HepG2 (cell line): ENCODE measurements at regions not wholly inside any gene's neighbourhood (a gene's known extent, or its start where the extent isn't known, plus 50 kb on each side); places are given as distances from the start of the nearest gene placed in this dataset.
A peak's percentile ranks its signal among the peaks of the same experiment; 100 is the strongest.
"Not testable (repeated sequence)": the region's sequence is repeated elsewhere in the genome, so short reads cannot be mapped to it uniquely, and the experiment has no call there.

Experiments
- ATAC-seq: fragments of 200-7000 bp; cut with Tn5 transposase; 3 replicates; pipeline ENCODE4 v1.9.1; 2020; ENCODE audit warnings: mild to moderate bottlenecking, moderate library complexity
- BruUV-seq: library from RNA; stranded (reverse); fragments of 400-500 nt; replicated peaks from 2 replicates; lab custom pipeline; 2021; lab: Mats Ljungman, UMichigan
- CTCF ChIA-PET: fragments of 300-600 bp; formaldehyde crosslinking; extraction: SDS; loops from one replicate; lab custom pipeline; 2021; ENCODE audit warnings: low total read pairs, inconsistent platforms, low intra/inter-chr PET ratio; lab: Yijun Ruan, JAX
- POLR2A ChIA-PET: fragments of 350-600 bp; sonication (Branson Sonifier 250); formaldehyde crosslinking; loops from one replicate; lab custom pipeline; 2020; ENCODE audit warnings: antibody characterized with exemption, inconsistent platforms; lab: Yijun Ruan, JAX
- DNase-seq: peaks from one replicate; pipeline ENCODE4 v3.0.0-alpha.2; 2015; ENCODE audit warnings: low spot score
- FAIRE-seq: peaks from 3 replicates; lab custom pipeline; 2011; peaks lifted over from hg19 to GRCh38; lab: Jason Lieb, UNC
- H2AFZ ChIP-seq: one replicate; pipeline ENCODE4 v1.6.1; 2011; ENCODE audit warnings: low read length, inconsistent platforms
- H3K27ac ChIP-seq: fragments of 300-600 bp; 3 replicates; pipeline ENCODE4 v1.8.0; 2011; ENCODE audit warnings: mixed run types, mild to moderate bottlenecking, mixed read lengths, low read length, inconsistent platforms; ENCODE audit not compliant: insufficient read depth; ENCODE audit errors: extremely low read length
- H3K27me3 ChIP-seq, 2 experiments: fragments of 200-600 bp in 1 of 2; 2 replicates in 1 of 2; 3 replicates in 1 of 2; pipeline versions ENCODE4 v1.6.0 to v1.8.0; 2011; ENCODE audit warnings: low read length in 2 of 2, mild to moderate bottlenecking in 2 of 2, moderate library complexity in 2 of 2, inconsistent platforms in 1 of 2; ENCODE audit not compliant: insufficient read depth in 2 of 2, control insufficient read depth in 1 of 2
- H3K36me3 ChIP-seq, 2 experiments: fragments of 200-600 bp in 1 of 2; replicated peaks in 1 of 2; 2 replicates in 1 of 2; 3 replicates in 1 of 2; pipeline versions ENCODE4 v1.5.1 to v1.8.0; 2011; ENCODE audit warnings: low read length in 2 of 2, inconsistent platforms in 1 of 2; ENCODE audit not compliant: insufficient read depth in 2 of 2, control insufficient read depth in 1 of 2
- H3K4me1 ChIP-seq: 2 replicates; pipeline ENCODE4 v1.5.1; 2012; ENCODE audit warnings: low read length, inconsistent platforms; ENCODE audit not compliant: insufficient read depth
- H3K4me2 ChIP-seq: 2 replicates; pipeline ENCODE4 v1.6.0; 2011; ENCODE audit warnings: low read depth, low read length, inconsistent platforms
- H3K4me3 ChIP-seq, 3 experiments: fragments of 200-600 bp in 1 of 3; sonication (generic), shearing (Covaris generic) in 1 of 3; replicated peaks in 1 of 3; 2 replicates each; pipeline ENCODE4 v1.5.1; 2011 to 2016; ENCODE audit warnings: low read length in 3 of 3, inconsistent platforms in 2 of 3, low read depth in 2 of 3, mild to moderate bottlenecking in 2 of 3, control low read depth in 1 of 3, mixed read lengths in 1 of 3; ENCODE audit not compliant: insufficient read depth in 1 of 3
- H3K79me2 ChIP-seq: one replicate; pipeline ENCODE4 v1.6.1; 2011; ENCODE audit warnings: low read length, inconsistent platforms; ENCODE audit not compliant: insufficient read depth
- H3K9ac ChIP-seq: 2 replicates; pipeline ENCODE4 v1.6.0; 2011; ENCODE audit warnings: mild to moderate bottlenecking, low read depth, low read length, inconsistent platforms; ENCODE audit not compliant: insufficient read depth
- H3K9me3 ChIP-seq: 2 replicates; pipeline ENCODE4 v1.5.1; 2012; ENCODE audit warnings: mild to moderate bottlenecking, low read length
- H4K20me1 ChIP-seq: 2 replicates; pipeline ENCODE4 v1.6.0; 2011; ENCODE audit warnings: inconsistent platforms, mild to moderate bottlenecking, low read length, moderate library complexity; ENCODE audit not compliant: insufficient read depth
- ATF1 ChIP-seq: IDR thresholded peaks from 2 replicates; pipeline ENCODE4 v1.6.1; 2016; ENCODE audit warnings: mild to moderate bottlenecking, control low read depth
- CREB1 ChIP-seq, 2 experiments: fragments of 450-650 bp in 1 of 2; IDR thresholded peaks; 2 replicates each; pipeline ENCODE4 v1.6.1; 2016 to 2017; ENCODE audit warnings: control low read depth in 1 of 2, mild to moderate bottlenecking in 1 of 2, missing compliant biosample characterization in 1 of 2, missing genetic modification characterization in 1 of 2
- EED ChIP-seq: sonication (generic); formaldehyde crosslinking; IDR thresholded peaks from 2 replicates; pipeline ENCODE4 v1.5.0; 2020; ENCODE audit warnings: mild to moderate bottlenecking, missing genetic modification reagents
- KLF9 ChIP-seq: IDR thresholded peaks from 2 replicates; pipeline ENCODE4 v1.6.1; 2016; ENCODE audit warnings: low read depth
- MAFF ChIP-seq: IDR thresholded peaks from 2 replicates; pipeline ENCODE4 v1.6.1; 2011; ENCODE audit warnings: low read depth, low read length, improper control_type of control experiment
- ONECUT2 ChIP-seq: sonication (generic); formaldehyde crosslinking; IDR thresholded peaks from 2 replicates; pipeline ENCODE4 v1.4.0; 2020; ENCODE audit warnings: missing genetic modification reagents
- PAF1 ChIP-seq: IDR thresholded peaks from 2 replicates; pipeline ENCODE4 v1.6.1; 2016; ENCODE audit warnings: missing genetic modification reagents, missing compliant biosample characterization
- PHF5A ChIP-seq: IDR thresholded peaks from one replicate; pipeline ENCODE4 v1.6.1; 2018; ENCODE audit warnings: low read depth, missing genetic modification reagents; ENCODE audit not compliant: unreplicated experiment
- PRPF4 ChIP-seq: fragments of 200-400 bp; formaldehyde crosslinking; IDR thresholded peaks from 2 replicates; pipeline ENCODE4 v1.6.1; 2016; ENCODE audit warnings: low read length, low read depth; ENCODE audit not compliant: poor library complexity, severe bottlenecking
- TRIM24 ChIP-seq: sonication (generic); formaldehyde crosslinking; IDR thresholded peaks from 2 replicates; pipeline ENCODE4 v1.8.0; 2022; ENCODE audit warnings: mild to moderate bottlenecking, missing genetic modification reagents
- ZBTB3 ChIP-seq: sonication (generic); formaldehyde crosslinking; IDR thresholded peaks from 2 replicates; pipeline ENCODE4 v1.4.0; 2020; ENCODE audit warnings: low read depth, mild to moderate bottlenecking, moderate library complexity, missing genetic modification reagents, borderline replicate concordance
- ZNF354B ChIP-seq: sonication (generic); formaldehyde crosslinking; IDR thresholded peaks from 2 replicates; pipeline ENCODE4 v1.8.0; 2022; ENCODE audit warnings: mild to moderate bottlenecking, missing genetic modification reagents
- ZNF589 ChIP-seq: sonication (generic); formaldehyde crosslinking; conservative IDR thresholded peaks from 2 replicates; pipeline ENCODE4 v1.8.0; 2022; ENCODE audit warnings: mild to moderate bottlenecking, moderate library complexity, missing genetic modification reagents
- WGBS: methylation state at CpG from one replicate; pipeline ENCODE4 v1.1.6; 2017; ENCODE audit warnings: low lambda C conversion rate; 5-methylcytosine and 5-hydroxymethylcytosine counted together
- in situ Hi-C: cut with HindIII; loops from 2 replicates; pipeline ENCODE4 v1.10.0; 2017; ENCODE audit warnings: low pct_unique_long_range_greater_than_20kb; ENCODE audit not compliant: extremely low pct_ligation_motif_present
- intact Hi-C: fragments of 100-400 bp; cut with micrococcal nuclease; formaldehyde crosslinking; loops from one replicate; pipeline ENCODE4 v1.10.0; 2022; ENCODE audit not compliant: unreplicated experiment
- TF ChIP-seq, protein P1 (sequence below): IDR thresholded peaks from 2 replicates; pipeline ENCODE4 v1.6.1; 2016; ENCODE audit warnings: control low read depth
- TF ChIP-seq, protein P2 (sequence below): sonication (generic); formaldehyde crosslinking; IDR thresholded peaks from 2 replicates; pipeline ENCODE4 v1.4.0; 2020; ENCODE audit warnings: missing genetic modification reagents

DNA sequence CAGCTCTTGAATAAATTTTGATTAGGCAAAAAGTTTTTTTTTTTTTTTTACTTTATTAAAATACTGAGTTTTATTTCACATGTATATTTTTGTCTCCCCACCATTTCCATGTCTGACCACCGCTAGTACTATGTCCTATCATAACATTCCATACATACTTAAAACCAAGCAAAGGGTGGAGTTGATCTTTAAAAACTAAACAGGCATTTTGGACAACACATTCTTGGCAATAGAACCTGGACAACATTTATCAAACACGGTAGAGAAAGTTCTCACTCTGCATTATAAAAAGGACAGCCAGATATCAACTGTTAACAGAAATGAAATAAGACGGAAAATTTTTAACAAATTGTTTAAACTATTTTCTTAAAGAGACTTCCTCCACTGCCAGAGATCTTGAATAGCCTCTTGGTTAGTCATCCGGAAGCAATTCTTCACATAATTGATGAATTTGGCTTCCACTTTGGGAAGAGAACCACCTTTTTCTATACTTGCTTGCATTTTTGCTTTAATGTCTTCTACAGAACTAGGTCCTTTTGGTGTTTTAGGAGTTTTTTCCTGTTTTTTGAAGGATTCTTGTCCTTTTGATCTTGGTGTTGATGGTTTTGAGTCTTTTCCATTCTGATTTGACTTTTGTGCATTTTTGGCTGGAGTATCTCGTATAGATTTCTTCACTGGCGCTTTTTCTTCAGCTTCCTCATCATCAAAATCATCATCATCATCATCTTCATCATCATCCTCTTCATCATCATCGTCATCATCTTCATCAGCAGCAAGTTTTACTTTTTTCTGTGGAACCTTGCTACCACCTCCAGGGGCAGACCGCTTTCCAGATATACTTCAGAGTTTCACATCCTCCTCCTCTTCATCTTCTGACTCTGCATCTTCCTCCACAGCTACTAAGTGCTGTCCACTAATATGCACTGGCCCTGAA is 58.7 kb downstream of the POU5F2 start:
- intact Hi-C loops; CTCF ChIA-PET; H3K4me2 ChIP-seq; ATAC-seq; H3K27me3 ChIP-seq; DNase-seq; FAIRE-seq; in situ Hi-C loops; H4K20me1 ChIP-seq; H3K79me2 ChIP-seq; BruUV-seq; POLR2A ChIA-PET; H3K27ac ChIP-seq; H3K9ac ChIP-seq; H2AFZ ChIP-seq; H3K36me3 ChIP-seq; H3K4me3 ChIP-seq; H3K9me3 ChIP-seq; TF ChIP-seq CREB1 (CRISPR knock-in tag; IDR thresholded peaks at IDR 0.05): not testable (repeated sequence)
- TF ChIP-seq CREB1 (IDR thresholded peaks at IDR 0.05): peak; percentile 63
- H3K4me1 ChIP-seq: peaks cover 14% of the 10 kb centered on the region
- 81% methylated on average over 8 of the region's 8 CpGs for WGBS

DNA sequence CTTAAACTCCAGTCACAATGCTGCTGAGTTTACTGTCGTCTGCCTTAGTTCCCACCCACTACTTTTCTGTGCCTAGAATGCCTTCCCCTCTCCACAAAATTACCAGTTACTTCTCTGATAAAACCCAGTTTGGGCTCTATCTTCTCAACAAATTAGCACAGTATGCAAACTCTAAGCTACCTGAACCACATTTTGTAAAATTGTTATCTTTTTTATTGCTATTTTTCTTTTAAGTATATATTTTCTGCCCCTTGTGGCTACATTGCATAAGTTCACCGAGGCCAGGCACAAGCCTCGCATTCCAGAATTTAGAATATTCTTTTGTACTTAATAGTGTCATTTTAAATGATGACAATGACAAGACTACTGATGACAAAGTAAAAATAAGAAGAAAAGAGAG is 60.0 kb downstream of the POU5F2 start:
- no peaks in the 10 kb centered on the region for H3K27me3 ChIP-seq
- in situ Hi-C loops (no loop called here), intact Hi-C loops (no loop called here)
- ChIA-PET CTCF (no interaction called here), POLR2A (no interaction called here)
- no TSS peak for BruUV-seq
- H3K4me3 ChIP-seq: no peak overlapping the region
- H4K20me1 ChIP-seq: no peaks in the 10 kb centered on the region
- ATAC-seq: 0 out of 3 replicates have a peak, but pooled peaks have one; percentile 29
- H3K4me2 ChIP-seq: no peak overlapping the region
- FAIRE-seq: no peak
- no peak overlapping the region for H3K9ac ChIP-seq
- H3K36me3 ChIP-seq: no peaks in the 10 kb centered on the region
- DNase-seq: no peak
- H3K9me3 ChIP-seq: no peaks in the 10 kb centered on the region
- no peak overlapping the region for H2AFZ ChIP-seq
- H3K27ac ChIP-seq: no peak overlapping the region
- H3K4me1 ChIP-seq: peaks cover 23% of the 10 kb centered on the region
- H3K79me2 ChIP-seq: no peaks in the 10 kb centered on the region
- WGBS: 71% methylated on average over 3 of the region's 3 CpGs
- TF ChIP-seq ONECUT2 (no peak), PHF5A (CRISPR knock-in tag) (no peak), ZNF354B (CRISPR knock-in tag) (no peak), ATF1 (CRISPR knock-in tag) (no peak), KLF9 (CRISPR knock-in tag) (no peak), PAF1 (CRISPR knock-in tag) (no peak), EED (CRISPR knock-in tag) (no peak), TRIM24 (no peak), ZNF589 (CRISPR knock-in tag) (no peak), ZBTB3 (no peak), PRPF4 (no peak), MAFF (no peak)
- TF ChIP-seq, protein P1, sequence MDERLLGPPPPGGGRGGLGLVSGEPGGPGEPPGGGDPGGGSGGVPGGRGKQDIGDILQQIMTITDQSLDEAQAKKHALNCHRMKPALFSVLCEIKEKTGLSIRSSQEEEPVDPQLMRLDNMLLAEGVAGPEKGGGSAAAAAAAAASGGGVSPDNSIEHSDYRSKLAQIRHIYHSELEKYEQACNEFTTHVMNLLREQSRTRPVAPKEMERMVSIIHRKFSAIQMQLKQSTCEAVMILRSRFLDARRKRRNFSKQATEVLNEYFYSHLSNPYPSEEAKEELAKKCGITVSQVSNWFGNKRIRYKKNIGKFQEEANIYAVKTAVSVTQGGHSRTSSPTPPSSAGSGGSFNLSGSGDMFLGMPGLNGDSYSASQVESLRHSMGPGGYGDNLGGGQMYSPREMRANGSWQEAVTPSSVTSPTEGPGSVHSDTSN (CRISPR knock-in tag): no peak
- TF ChIP-seq, protein P2, sequence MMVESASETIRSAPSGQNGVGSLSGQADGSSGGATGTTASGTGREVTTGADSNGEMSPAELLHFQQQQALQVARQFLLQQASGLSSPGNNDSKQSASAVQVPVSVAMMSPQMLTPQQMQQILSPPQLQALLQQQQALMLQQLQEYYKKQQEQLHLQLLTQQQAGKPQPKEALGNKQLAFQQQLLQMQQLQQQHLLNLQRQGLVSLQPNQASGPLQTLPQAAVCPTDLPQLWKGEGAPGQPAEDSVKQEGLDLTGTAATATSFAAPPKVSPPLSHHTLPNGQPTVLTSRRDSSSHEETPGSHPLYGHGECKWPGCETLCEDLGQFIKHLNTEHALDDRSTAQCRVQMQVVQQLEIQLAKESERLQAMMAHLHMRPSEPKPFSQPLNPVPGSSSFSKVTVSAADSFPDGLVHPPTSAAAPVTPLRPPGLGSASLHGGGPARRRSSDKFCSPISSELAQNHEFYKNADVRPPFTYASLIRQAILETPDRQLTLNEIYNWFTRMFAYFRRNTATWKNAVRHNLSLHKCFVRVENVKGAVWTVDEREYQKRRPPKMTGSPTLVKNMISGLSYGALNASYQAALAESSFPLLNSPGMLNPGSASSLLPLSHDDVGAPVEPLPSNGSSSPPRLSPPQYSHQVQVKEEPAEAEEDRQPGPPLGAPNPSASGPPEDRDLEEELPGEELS (CRISPR knock-in tag): no peak
